ENCODE measurements at regions not wholly inside any gene's neighbourhood (a gene's known extent, or its start where the extent isn't known, plus 50 kb on each side); places are given as distances from the start of the nearest gene placed in this dataset.
"Not testable (repeated sequence)": the region's sequence is repeated elsewhere in the genome, so short reads cannot be mapped to it uniquely, and the experiment has no call there.

DNA sequence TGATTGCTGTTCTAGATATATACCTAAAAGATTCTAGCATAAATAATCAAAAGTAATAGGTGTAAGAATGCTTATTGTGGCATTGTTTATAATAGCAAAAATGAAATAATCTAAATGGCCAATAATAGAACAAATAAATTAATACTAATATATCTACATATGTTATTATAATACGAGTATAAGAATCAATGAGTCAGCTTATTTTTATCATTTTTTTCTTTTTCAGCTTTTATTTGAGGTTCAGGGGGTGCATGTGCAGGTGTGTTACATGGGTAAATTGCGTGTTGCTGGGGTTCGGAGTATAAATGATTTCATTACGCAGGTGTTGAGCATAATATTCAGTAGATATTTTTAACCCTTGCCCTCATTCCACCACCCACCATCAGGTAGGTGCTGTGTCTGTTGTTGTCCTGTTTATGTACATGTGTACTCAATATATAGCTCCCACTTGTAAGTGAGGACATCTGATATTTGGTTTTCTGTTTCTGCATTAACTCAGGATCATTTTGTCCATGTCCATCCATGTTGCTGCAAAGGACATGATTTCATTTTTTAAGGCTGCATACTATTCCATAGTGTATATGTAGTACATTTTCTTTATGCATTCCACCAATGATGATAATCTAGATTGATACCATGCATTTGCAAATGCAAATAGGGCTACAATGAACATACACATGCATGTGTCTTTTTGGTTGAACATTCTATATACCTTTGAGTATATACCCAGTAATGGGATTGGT, 122.2 kb upstream of the GMNC start:
- DNase-seq, result no peak

DNA sequence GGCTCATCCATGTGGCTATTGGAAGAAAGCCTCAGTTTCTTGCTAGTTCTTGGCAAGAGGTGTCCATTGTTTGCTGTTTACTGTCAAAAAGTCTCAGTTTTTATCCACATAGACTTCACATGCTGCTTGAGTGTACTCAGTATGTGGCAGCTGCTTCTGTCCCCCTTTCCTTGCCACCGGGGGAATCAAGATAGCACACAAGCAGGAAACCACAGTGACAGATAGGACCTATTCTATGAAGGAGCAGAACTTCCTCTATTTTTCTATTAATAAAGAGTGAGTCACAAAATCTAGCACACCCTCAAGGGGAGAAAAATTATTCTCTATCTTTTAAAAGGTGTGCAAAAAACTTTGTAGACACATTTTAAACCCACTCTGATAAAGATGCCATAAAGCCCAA, 121.4 kb upstream of the GMNC start:
- no peak for DNase-seq

DNA sequence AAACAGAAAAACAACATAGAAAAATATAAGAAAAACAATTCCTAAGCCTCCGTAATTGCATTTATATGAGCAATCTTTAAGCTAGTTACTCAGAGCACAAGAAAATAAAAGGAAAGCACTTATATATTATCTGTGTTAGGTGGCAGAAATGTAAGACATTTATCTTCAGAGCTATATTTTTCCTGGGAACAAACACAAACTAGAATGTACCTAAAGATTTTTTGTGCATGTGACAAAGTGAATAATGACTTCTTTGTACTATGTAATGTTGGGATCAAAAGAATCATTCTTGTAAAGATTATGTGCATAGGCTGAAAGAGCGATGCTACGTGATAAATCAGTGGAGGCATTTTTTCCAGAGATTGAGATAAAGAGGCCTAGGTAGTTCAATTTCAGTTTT, 111.3 kb upstream of the GMNC start:
- no peak for DNase-seq

- DNase-seq, result no peak
Observed at GRCh38 chr3:190972840-190973270, 110.4 kb upstream of the GMNC start.

GRCh38 chr3:190972196-190972595, 109.7 kb upstream of the GMNC start:
- DNase-seq, result no peak

DNA sequence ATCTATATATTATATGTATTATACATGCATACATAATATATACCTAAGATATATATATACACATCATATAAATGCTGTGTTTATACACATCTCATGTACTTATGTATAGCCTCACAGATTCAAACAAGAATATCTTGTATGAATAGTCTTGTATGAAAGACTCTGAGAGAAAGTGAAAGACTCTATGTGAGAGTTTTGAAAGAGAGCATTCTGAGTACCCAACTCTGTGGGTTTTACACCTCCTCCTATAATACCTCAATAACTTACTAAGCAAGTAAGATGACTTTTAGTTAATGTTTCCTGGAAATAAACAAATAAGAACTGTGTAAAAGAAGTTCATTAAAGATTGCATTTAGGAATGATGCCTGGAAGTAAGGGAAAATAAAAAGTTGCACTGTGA, 108.1 kb upstream of the GMNC start:
- DNase-seq, result no peak

DNA sequence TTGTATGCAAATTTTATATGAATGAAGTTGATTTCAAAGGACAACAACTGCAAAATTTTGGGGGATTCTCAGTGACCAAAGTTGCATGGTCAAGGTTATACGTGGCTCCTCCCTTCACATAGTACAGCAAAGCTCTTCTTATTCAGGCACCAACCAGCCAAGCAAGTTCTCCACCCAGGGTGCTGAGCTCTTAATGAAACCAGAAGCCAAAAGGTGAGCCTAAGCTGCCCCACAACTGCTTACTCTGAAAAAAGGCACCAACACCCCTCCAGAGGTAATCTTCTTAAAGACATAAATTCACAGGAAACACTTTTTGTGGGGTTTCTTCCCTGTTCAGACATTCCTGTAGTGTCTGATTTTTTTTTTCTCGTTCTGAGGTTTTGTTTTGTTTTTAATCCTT, 106.1 kb upstream of the GMNC start:
- no peak for DNase-seq

DNA sequence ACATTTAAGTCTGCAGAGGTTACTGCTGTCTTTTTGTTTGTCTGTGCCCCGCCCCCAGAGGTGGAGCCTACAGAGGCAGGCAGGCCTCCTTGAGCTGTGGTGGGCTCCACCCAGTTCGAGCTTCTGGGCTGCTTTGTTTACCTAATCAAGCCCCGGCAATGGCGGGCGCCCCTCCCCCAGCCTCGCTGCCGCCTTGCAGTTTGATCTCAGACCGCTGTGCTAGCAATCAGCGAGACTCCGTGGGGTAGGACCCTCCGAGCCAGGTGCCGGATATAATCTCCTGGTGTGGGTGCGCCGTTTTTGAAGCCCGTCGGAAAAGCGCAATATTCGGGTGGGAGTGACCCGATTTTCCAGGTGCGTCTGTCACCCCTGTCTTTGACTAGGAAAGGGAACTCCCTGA, 102.4 kb upstream of the GMNC start:
- DNase-seq, result not testable (repeated sequence)

- DNase-seq, result no peak
Observed at GRCh38 chr3:190959077-190959476, 96.6 kb upstream of the GMNC start.

DNA sequence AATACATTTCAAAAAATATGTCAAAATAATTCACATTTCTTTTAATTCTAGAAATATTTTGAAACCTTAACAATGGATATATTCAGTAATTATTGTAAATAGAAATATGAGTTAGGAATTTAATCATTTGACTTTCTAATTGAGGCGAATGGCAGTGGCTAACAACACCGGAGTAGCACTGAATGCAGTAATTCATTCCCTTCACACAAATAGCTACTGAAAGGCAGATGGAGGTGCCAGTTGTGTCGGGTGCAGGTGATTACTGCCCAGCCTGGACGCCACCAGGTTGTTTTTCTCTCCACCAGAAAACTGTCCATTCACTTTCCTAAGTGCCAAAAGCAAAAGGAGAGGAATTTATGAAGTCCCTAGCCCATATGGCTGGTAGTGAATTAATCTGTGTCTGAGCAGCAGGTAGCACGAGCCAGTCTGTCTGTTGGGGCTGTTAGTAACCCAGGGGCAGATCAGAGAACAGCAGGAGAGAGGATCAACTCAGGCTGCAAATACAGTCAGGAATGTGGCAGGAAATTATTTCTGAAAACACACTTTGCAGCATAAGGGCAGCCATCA, 79.3 kb upstream of the GMNC start:
- no peak for DNase-seq

GRCh38 chr3:190934616-190935015, 72.1 kb upstream of the GMNC start:
- DNase-seq, result not testable (repeated sequence)

DNA sequence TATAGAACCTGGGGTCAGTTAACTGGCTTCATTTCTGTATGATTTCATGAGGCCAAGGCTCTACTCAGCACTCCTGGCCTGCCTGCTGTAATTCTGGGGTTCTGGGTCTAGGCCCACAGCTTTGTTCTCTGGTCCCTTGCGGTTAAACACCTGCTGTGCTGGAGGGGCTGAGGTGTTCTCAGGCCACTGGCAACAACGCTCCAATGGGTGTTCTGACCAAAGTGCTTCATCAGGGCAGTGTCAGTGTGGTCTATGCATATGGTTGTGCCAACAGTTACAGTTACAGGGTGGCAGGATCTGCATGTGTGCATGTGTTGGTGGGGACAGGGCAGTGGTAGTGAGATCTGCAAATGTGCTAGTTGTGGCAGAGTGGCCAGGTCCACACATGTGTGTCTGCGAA, 64.1 kb upstream of the GMNC start:
- no peak for DNase-seq

DNA sequence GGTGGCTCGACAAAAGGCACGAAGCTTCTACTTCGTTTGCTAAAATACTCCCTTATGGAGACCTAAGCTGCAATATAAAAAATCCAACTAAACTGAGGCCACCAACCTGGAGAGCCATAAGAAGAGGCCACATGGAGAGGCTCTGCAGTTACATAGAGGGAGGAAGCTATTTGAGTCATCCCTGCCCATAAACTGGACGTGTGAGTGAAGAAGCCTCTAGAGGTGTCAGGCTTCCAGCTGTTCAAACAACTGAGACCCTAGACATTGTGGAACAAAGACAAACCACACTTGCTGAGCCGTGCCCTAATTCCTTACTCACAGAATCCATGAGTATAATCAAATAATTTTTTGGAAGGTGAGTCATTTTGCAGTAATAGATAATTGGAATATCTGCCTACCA, 50.2 kb upstream of the GMNC start:
- DNase-seq, result no peak
